Heart right ventricle (tissue), 16 donors: ENCODE measurements at regions not wholly inside any gene's neighbourhood (a gene's known extent, or its start where the extent isn't known, plus 50 kb on each side); places are given as distances from the start of the nearest gene placed in this dataset.

Source experiments
- ATAC-seq, 8 donors: fragments of 200-7000 bp; cut with Tn5 transposase; one replicate each; pipeline ENCODE4 v1.9.1; 2020; ENCODE audit warnings: mild to moderate bottlenecking in 8 of 8, moderate library complexity in 8 of 8, moderate number of reproducible peaks in 1 of 8
- DNase-seq, 2 donors: peaks; one replicate each; pipeline ENCODE4 v3.0.0-alpha.2; 2020
- H3K27ac ChIP-seq, 10 donors: fragments of 200-600 bp; sonication (generic) in 2 of 10; one replicate each; pipeline versions ENCODE4 v1.5.0 to v1.8.0; 2020 to 2022; ENCODE audit warnings: mild to moderate bottlenecking in 3 of 10
- H3K27me3 ChIP-seq, 7 donors: fragments of 200-600 bp; one replicate each; pipeline ENCODE4 v1.8.0; 2021 to 2022; ENCODE audit warnings: mild to moderate bottlenecking in 2 of 7
- H3K36me3 ChIP-seq, 9 donors: fragments of 200-600 bp; sonication (generic) in 1 of 9; one replicate each; pipeline versions ENCODE4 v1.5.0 to v1.8.0; 2020 to 2022; ENCODE audit warnings: mild to moderate bottlenecking in 2 of 9
- H3K4me1 ChIP-seq, 9 donors: fragments of 200-600 bp; sonication (generic) in 1 of 9; one replicate each; pipeline versions ENCODE4 v1.5.0 to v1.8.0; 2020 to 2022; ENCODE audit warnings: mild to moderate bottlenecking in 4 of 9
- H3K4me3 ChIP-seq, 10 donors: fragments of 200-600 bp; sonication (generic) in 2 of 10; one replicate each; pipeline versions ENCODE4 v1.5.0 to v1.8.0; 2020 to 2022; ENCODE audit warnings: mild to moderate bottlenecking in 7 of 10, moderate library complexity in 2 of 10
- H3K9me3 ChIP-seq, 11 donors: fragments of 200-600 bp in 10 of 11; sonication (generic) in 2 of 11; one replicate each; pipeline versions ENCODE4 v1.5.0 to v1.8.0; 2013 to 2022; ENCODE audit warnings: mild to moderate bottlenecking in 2 of 11, control low read depth in 1 of 11, moderate library complexity in 1 of 11
- CTCF ChIP-seq, 9 donors: fragments of 200-600 bp; sonication (generic) in 2 of 9; IDR thresholded peaks; one replicate each; pipeline versions ENCODE4 v1.5.0 to v1.8.0; 2021 to 2022; ENCODE audit warnings: antibody characterized with exemption in 9 of 9, mild to moderate bottlenecking in 5 of 9, moderate library complexity in 1 of 9
- whole genome bisulfite sequencing, 2 donors: extraction: QIAGEN DNeasy Blood & Tissue Kit; methylation state at CpG; one replicate each; pipeline ENCODE4 v1.1.7; 2013; ENCODE audit warnings: inconsistent platforms in 1 of 2; 5-methylcytosine and 5-hydroxymethylcytosine counted together
- intact Hi-C, 10 donors: fragments of 100-400 bp; cut with DNase I; formaldehyde crosslinking; loops; one replicate each; pipeline versions ENCODE4 v1.11.1 to v1.14.2; 2022
- donor health status: Arrhythmogenic right ventricular cardiomyopathy.
- donor health status: ischemic (EF 13 %, LVEDD 7.1; RV severe dilation, severe dysfunction).
- donor health status: healthy with polysubstance abuse.
- donor health status: DM: no; HTN: yes; CAD: no.
- donor health status: DM: no; HTN: no; CAD: no.
- donor health status: ischemic (EF 25% LVEDD 6.9; RV normal size, moderate dysfunction).
- donor health status: ischemic (EF 25% LVEDD 5.7; RV mildly dilated, moderate dysfunction).
- donor health status: healthy.
- donor health status: DM: yes; HTN: yes; CAD: no.
- donor health status: Ischemic cardiomyopathy.
- donor health status: ischemic (EF 35%, LVEDD 5.7; RV mildly dilated, moderate dysfunction).
- donor health status: nonischemic (EF 11% LVEDD 7.7; RV severe dilation, severe dysfunction).
- donor health status: DM: yes; HTN: yes; CAD: no.
- donor health status: PGD.
- donor health status: ischemic (EF 29% LVEDD 5.4; RV normal size, mild dysfunction).
- donor health status: nonischemic (EF 23%, LVEDD 6.1; RV moderate dilation, normal function).

GRCh38 chr5:3837506-3837905 lies 241.9 kb downstream of the IRX1 start:
- TF ChIP-seq CTCF (IDR thresholded peaks at IDR 0.05), result no peak

GRCh38 chr5:3839151-3839550 lies 243.5 kb downstream of the IRX1 start:
- intact Hi-C loops, result no loop called here
- Histone ChIP-seq H3K36me3 (no peaks in the 10 kb centered on the region), H3K9me3 (peaks cover 0 to 9% (median 0%) of the 10 kb centered on the region in 11 donors), H3K4me1 (no peaks in the 10 kb centered on the region), H3K27ac (no peak overlapping the region), H3K4me3 (no peak overlapping the region), H3K27me3 (no peaks in the 10 kb centered on the region)
- ATAC-seq (no peak), DNase-seq (no peak)
- WGBS, 2 donors, result 77 to 80% methylated on average over 2 of the region's 2 CpGs
- TF ChIP-seq CTCF (IDR thresholded peaks at IDR 0.05), result no peak

More at GRCh38 chr5:3837506-3837905, 241.9 kb downstream of the IRX1 start:
- DNase-seq (no peak), ATAC-seq (no peak)
- Histone ChIP-seq H3K36me3 (no peaks in the 10 kb centered on the region), H3K4me1 (no peaks in the 10 kb centered on the region), H3K27me3 (no peaks in the 10 kb centered on the region), H3K4me3 (no peak overlapping the region), H3K27ac (no peak overlapping the region), H3K9me3 (peaks cover 0 to 9% (median 0%) of the 10 kb centered on the region in 11 donors)
- intact Hi-C loops, result no loop called here
- WGBS, 2 donors, result 81 to 84% methylated on average over 4 of the region's 4 CpGs

DNA sequence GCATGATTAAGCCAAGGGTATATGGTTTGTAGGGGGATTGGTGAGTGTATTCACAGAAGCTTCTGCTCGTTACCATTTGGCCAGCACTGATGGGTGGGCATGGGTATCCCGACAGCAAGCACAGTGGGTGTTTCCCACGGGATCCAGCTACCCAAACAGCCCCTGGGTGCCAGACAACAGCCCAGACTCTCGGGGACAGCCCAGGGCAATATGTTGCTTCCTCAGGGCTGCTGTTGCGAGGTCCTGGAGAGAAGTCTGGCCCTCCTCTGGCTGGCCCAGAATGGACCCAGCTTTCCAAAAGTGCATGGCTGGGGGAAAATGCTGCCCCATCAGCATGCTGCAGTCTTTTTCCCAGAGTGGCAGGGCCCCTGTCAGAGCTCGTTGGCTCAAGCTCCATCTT lies 247.0 kb downstream of the IRX1 start:
- DNase-seq (no peak), ATAC-seq (no peak)
- Histone ChIP-seq H3K4me3 (no peak overlapping the region), H3K36me3 (no peaks in the 10 kb centered on the region), H3K27ac (no peak overlapping the region), H3K9me3 (no peaks in the 10 kb centered on the region), H3K27me3 (no peaks in the 10 kb centered on the region), H3K4me1 (no peaks in the 10 kb centered on the region)
- intact Hi-C loops, result no loop called here
- TF ChIP-seq CTCF (IDR thresholded peaks at IDR 0.05), result no peak
- WGBS, 2 donors, result 68 to 69% methylated on average over 6 of the region's 6 CpGs

GRCh38 chr5:3843706-3844105 lies 248.1 kb downstream of the IRX1 start:
- Histone ChIP-seq H3K4me1 (no peaks in the 10 kb centered on the region), H3K4me3 (no peak overlapping the region), H3K9me3 (no peaks in the 10 kb centered on the region), H3K27me3 (no peaks in the 10 kb centered on the region), H3K36me3 (no peaks in the 10 kb centered on the region), H3K27ac (no peak overlapping the region)
- ATAC-seq, result no peak
- intact Hi-C loops, result no loop called here
- 82 to 88% methylated on average over 6 of the region's 6 CpGs for WGBS, 2 donors
- DNase-seq, result no peak
- no peak for TF ChIP-seq CTCF (IDR thresholded peaks at IDR 0.05)

DNA sequence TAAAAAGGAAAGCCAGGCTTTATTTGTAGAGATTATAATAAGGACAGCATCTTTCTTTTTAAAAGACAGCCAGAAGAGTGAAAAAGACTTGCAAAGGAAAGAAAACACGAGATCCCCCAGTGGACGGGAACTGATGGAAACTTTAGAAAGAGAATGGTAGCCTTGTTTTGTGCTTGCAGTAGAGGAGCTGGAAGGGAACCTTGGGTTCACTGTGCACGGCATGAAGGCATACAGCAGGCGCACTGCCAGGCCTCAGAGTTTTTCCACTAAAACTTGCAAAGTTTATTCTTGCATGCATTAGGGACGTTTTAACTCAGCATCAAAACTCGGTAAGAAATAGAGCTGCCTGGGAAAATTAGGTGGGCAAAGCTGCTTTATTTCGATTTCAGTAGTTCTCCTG lies 248.6 kb downstream of the IRX1 start:
- H3K4me1 ChIP-seq, result peaks cover 0 to 3% (median 0%) of the 10 kb centered on the region in 9 donors
- H3K27ac ChIP-seq, result no peak overlapping the region
- intact Hi-C loops, result no loop called here
- WGBS, 2 donors, result 69 to 80% methylated on average over 7 of the region's 7 CpGs
- TF ChIP-seq CTCF (IDR thresholded peaks at IDR 0.05), result no peak
- H3K36me3 ChIP-seq, result no peaks in the 10 kb centered on the region
- ATAC-seq, result no peak
- H3K9me3 ChIP-seq, result no peaks in the 10 kb centered on the region
- no peaks in the 10 kb centered on the region for H3K27me3 ChIP-seq
- H3K4me3 ChIP-seq, result no peak overlapping the region
- no peak for DNase-seq
